Mesenchymal stem cell (in vitro differentiated cells and primary cell): ENCODE measurements at regions not wholly inside any gene's neighbourhood (a gene's known extent, or its start where the extent isn't known, plus 50 kb on each side); places are given as distances from the start of the nearest gene placed in this dataset.
"Not testable (repeated sequence)": the region's sequence is repeated elsewhere in the genome, so short reads cannot be mapped to it uniquely, and the experiment has no call there.

Source experiments
- DNase-seq: peaks from one replicate; pipeline ENCODE4 v3.0.0-alpha.2; 2013
- H2AFZ ChIP-seq: one replicate; pipeline ENCODE4 v1.6.1; 2013; ENCODE audit warnings: low read depth, mild to moderate bottlenecking, control low read depth, inconsistent platforms, low read length, moderate library complexity
- H2AK5ac ChIP-seq: 2 replicates; pipeline ENCODE4 v1.6.1; 2013; ENCODE audit warnings: low read length, moderate library complexity, mild to moderate bottlenecking, inconsistent platforms; ENCODE audit not compliant: severe bottlenecking
- H2BK120ac ChIP-seq: one replicate; pipeline ENCODE4 v1.6.1; 2013; ENCODE audit warnings: low read depth, mild to moderate bottlenecking, inconsistent platforms, low read length, moderate library complexity
- H2BK12ac ChIP-seq, 2 experiments: one replicate each; pipeline ENCODE4 v1.6.1; 2013; ENCODE audit warnings: inconsistent platforms in 2 of 2, low read length in 2 of 2, mild to moderate bottlenecking in 2 of 2, moderate library complexity in 2 of 2, control low read depth in 1 of 2
- H2BK15ac ChIP-seq: one replicate; pipeline ENCODE4 v1.6.1; 2013; ENCODE audit warnings: mild to moderate bottlenecking, low read depth, inconsistent platforms; ENCODE audit not compliant: poor library complexity, severe bottlenecking
- H2BK5ac ChIP-seq: 2 replicates; pipeline ENCODE4 v1.6.1; 2013; ENCODE audit warnings: low read depth, mild to moderate bottlenecking, low read length, control low read depth, inconsistent platforms; ENCODE audit not compliant: poor library complexity, severe bottlenecking
- H3K14ac ChIP-seq, 2 experiments: one replicate each; pipeline ENCODE4 v1.6.1; 2013; ENCODE audit warnings: inconsistent platforms in 2 of 2, low read length in 2 of 2, control low read depth in 1 of 2, mild to moderate bottlenecking in 1 of 2, moderate library complexity in 1 of 2
- H3K18ac ChIP-seq, 2 experiments: one replicate each; pipeline ENCODE4 v1.6.1; 2013; ENCODE audit warnings: inconsistent platforms in 2 of 2, low read length in 2 of 2, control low read depth in 1 of 2, low read depth in 1 of 2, mild to moderate bottlenecking in 1 of 2
- H3K23ac ChIP-seq, 2 experiments: one replicate each; pipeline ENCODE4 v1.6.1; 2013; ENCODE audit warnings: inconsistent platforms in 2 of 2, low read length in 2 of 2, mild to moderate bottlenecking in 2 of 2, moderate library complexity in 2 of 2, control low read depth in 1 of 2
- H3K27ac ChIP-seq: 2 replicates; pipeline ENCODE4 v1.5.1; 2013; ENCODE audit warnings: mild to moderate bottlenecking, moderate library complexity, low read length, control low read depth, inconsistent platforms; ENCODE audit not compliant: poor library complexity, severe bottlenecking
- H3K27me3 ChIP-seq, 2 experiments: 2 replicates each; pipeline versions ENCODE4 v1.6.1 to v1.7.0; 2013; ENCODE audit warnings: low read length in 2 of 2, mild to moderate bottlenecking in 2 of 2, moderate library complexity in 2 of 2, control low read depth in 1 of 2, inconsistent platforms in 1 of 2; ENCODE audit not compliant: control insufficient read depth in 1 of 2, insufficient read depth in 1 of 2
- H3K36me3 ChIP-seq, 2 experiments: 2 replicates each; pipeline versions ENCODE4 v1.6.1 to v1.7.0; 2013; ENCODE audit warnings: low read length in 2 of 2, control low read depth in 1 of 2, inconsistent platforms in 1 of 2, low read depth in 1 of 2, mild to moderate bottlenecking in 1 of 2; ENCODE audit not compliant: insufficient read depth in 2 of 2, control insufficient read depth in 1 of 2
- H3K4ac ChIP-seq, 2 experiments: one replicate each; pipeline ENCODE4 v1.6.1; 2013; ENCODE audit warnings: inconsistent platforms in 2 of 2, low read length in 2 of 2, mild to moderate bottlenecking in 2 of 2, moderate library complexity in 2 of 2, control low read depth in 1 of 2, low read depth in 1 of 2
- H3K4me1 ChIP-seq: 2 replicates; pipeline ENCODE4 v1.6.1; 2013; ENCODE audit warnings: low read depth, low read length, control low read depth; ENCODE audit not compliant: control insufficient read depth, insufficient read depth
- H3K4me2 ChIP-seq: 2 replicates; pipeline ENCODE4 v1.6.1; 2013; ENCODE audit warnings: low read length, mild to moderate bottlenecking, inconsistent platforms; ENCODE audit not compliant: poor library complexity, severe bottlenecking
- H3K4me3 ChIP-seq, 2 experiments: 2 replicates each; pipeline versions ENCODE4 v1.5.1 to v1.7.0; 2013; ENCODE audit warnings: low read length in 2 of 2, mild to moderate bottlenecking in 2 of 2, control low read depth in 1 of 2, low read depth in 1 of 2; ENCODE audit not compliant: insufficient read depth in 1 of 2
- H3K79me1 ChIP-seq: replicated peaks from 2 replicates; pipeline ENCODE4 v1.6.1; 2013; ENCODE audit warnings: mild to moderate bottlenecking, control low read depth, low read length, inconsistent platforms; ENCODE audit not compliant: poor library complexity, severe bottlenecking
- H3K9ac ChIP-seq: 2 replicates; pipeline ENCODE4 v1.7.0; 2013; ENCODE audit warnings: mild to moderate bottlenecking, low read length, moderate library complexity
- H3K9me3 ChIP-seq: 2 replicates; pipeline ENCODE4 v1.7.0; 2013; ENCODE audit warnings: mild to moderate bottlenecking, low read length; ENCODE audit not compliant: control insufficient read depth
- H4K8ac ChIP-seq: one replicate; pipeline ENCODE4 v1.6.1; 2013; ENCODE audit warnings: inconsistent platforms, mild to moderate bottlenecking, low read length, moderate library complexity
- H4K91ac ChIP-seq: one replicate; pipeline ENCODE4 v1.6.1; 2013; ENCODE audit warnings: mild to moderate bottlenecking, low read length, inconsistent platforms
- WGBS: methylation state at CpG from one replicate; pipeline ENCODE4 v1.1.7; 2013; ENCODE audit warnings: mixed read lengths; 5-methylcytosine and 5-hydroxymethylcytosine counted together

- H3K23ac ChIP-seq: no peak overlapping the region
- H3K79me1 ChIP-seq: no peaks in the 10 kb centered on the region
- no peak overlapping the region for H3K4ac ChIP-seq
- no peak overlapping the region for H2AK5ac ChIP-seq
- H2BK5ac ChIP-seq: no peak overlapping the region
- no peak overlapping the region for H3K9ac ChIP-seq
- H3K14ac ChIP-seq: no peak overlapping the region
- H2BK120ac ChIP-seq: no peak overlapping the region
- no peaks in the 10 kb centered on the region for H3K9me3 ChIP-seq
- no peak overlapping the region for H4K8ac ChIP-seq
- DNase-seq: no peak
- no peak overlapping the region for H3K18ac ChIP-seq
- peaks cover 5% of the 10 kb centered on the region for H3K4me1 ChIP-seq
- H2BK12ac ChIP-seq: no peak overlapping the region
- 84% methylated on average over 2 of the region's 3 CpGs for WGBS
- H2BK15ac ChIP-seq: no peak overlapping the region
- H2AFZ ChIP-seq: no peak overlapping the region
- H3K4me2 ChIP-seq: no peak overlapping the region
- no peak overlapping the region for H4K91ac ChIP-seq
- no peaks in the 10 kb centered on the region for H3K36me3 ChIP-seq
- no peak overlapping the region for H3K4me3 ChIP-seq
- H3K27ac ChIP-seq: no peak overlapping the region
- peaks cover 0 to 17% of the 10 kb centered on the region in 2 experiments for H3K27me3 ChIP-seq
These were observed 68.8 kb upstream of the ABHD2 start for GRCh38 chr15:89019436-89019835.

- H3K9ac ChIP-seq: no peak overlapping the region
- H3K27me3 ChIP-seq: peaks cover 0 to 17% of the 10 kb centered on the region in 2 experiments
- no peak overlapping the region for H3K27ac ChIP-seq
- H4K8ac ChIP-seq: no peak overlapping the region
- peaks cover 6% of the 10 kb centered on the region for H3K9me3 ChIP-seq
- no peak overlapping the region for H2AFZ ChIP-seq
- no peak overlapping the region for H3K4me3 ChIP-seq
- H2BK12ac ChIP-seq: no peak overlapping the region
- H3K23ac ChIP-seq: no peak overlapping the region
- peaks cover 5% of the 10 kb centered on the region for H3K4me1 ChIP-seq
- H3K14ac ChIP-seq: no peak overlapping the region
- H3K4me2 ChIP-seq: no peak overlapping the region
- no peak overlapping the region for H2BK5ac ChIP-seq
- H3K18ac ChIP-seq: no peak overlapping the region
- H2BK15ac ChIP-seq: no peak overlapping the region
- 79% methylated on average over 2 of the region's 2 CpGs for WGBS
- no peaks in the 10 kb centered on the region for H3K36me3 ChIP-seq
- no peak for DNase-seq
- no peak overlapping the region for H2BK120ac ChIP-seq
- H3K79me1 ChIP-seq: no peaks in the 10 kb centered on the region
- no peak overlapping the region for H4K91ac ChIP-seq
- no peak overlapping the region for H3K4ac ChIP-seq
- H2AK5ac ChIP-seq: no peak overlapping the region
These were observed 67.0 kb upstream of the ABHD2 start for GRCh38 chr15:89021224-89021623.

GRCh38 chr15:89021886-89022285 lies 66.4 kb upstream of the ABHD2 start:
- not testable (repeated sequence) for DNase-seq, H2BK15ac ChIP-seq, H2AK5ac ChIP-seq, H3K36me3 ChIP-seq, H4K91ac ChIP-seq, H2AFZ ChIP-seq, H2BK120ac ChIP-seq, H3K4me1 ChIP-seq, H4K8ac ChIP-seq, H3K9me3 ChIP-seq, H3K4me2 ChIP-seq, H3K18ac ChIP-seq, H2BK5ac ChIP-seq, H3K23ac ChIP-seq, H3K79me1 ChIP-seq, H3K27ac ChIP-seq, H3K4me3 ChIP-seq, H3K4ac ChIP-seq, H2BK12ac ChIP-seq, H3K9ac ChIP-seq, H3K14ac ChIP-seq
- WGBS: 85% methylated on average over 8 of the region's 8 CpGs
- peaks cover 0 to 17% of the 10 kb centered on the region in 2 experiments for H3K27me3 ChIP-seq

- WGBS: 90% methylated on average over 5 of the region's 8 CpGs
- Histone ChIP-seq H3K4me2 (no peak overlapping the region), H3K14ac (no peak overlapping the region), H3K27ac (no peak overlapping the region), H3K4me3 (no peak overlapping the region), H3K18ac (no peak overlapping the region), H3K79me1 (no peaks in the 10 kb centered on the region), H2BK120ac (no peak overlapping the region), H2AK5ac (no peak overlapping the region), H3K27me3 (peaks cover 0 to 14% of the 10 kb centered on the region in 2 experiments), H3K4ac (no peak overlapping the region), H2BK12ac (no peak overlapping the region), H4K8ac (no peak overlapping the region), H4K91ac (no peak overlapping the region), H3K9me3 (peaks cover 6% of the 10 kb centered on the region), H2BK5ac (no peak overlapping the region), H2AFZ (no peak overlapping the region), H2BK15ac (no peak overlapping the region), H3K4me1 (no peaks in the 10 kb centered on the region), H3K23ac (no peak overlapping the region), H3K9ac (no peak overlapping the region), H3K36me3 (no peaks in the 10 kb centered on the region)
- no peak for DNase-seq
These were observed 64.8 kb upstream of the ABHD2 start for GRCh38 chr15:89023311-89023961.
